Testis (tissue), 2 donors: ENCODE measurements at regions not wholly inside any gene's neighbourhood (a gene's known extent, or its start where the extent isn't known, plus 50 kb on each side); places are given as distances from the start of the nearest gene placed in this dataset.

Experiments used
- DNase-seq: peaks from one replicate; pipeline ENCODE4 v3.0.0-alpha.2; 2019
- H3K27ac ChIP-seq, 2 donors: fragments of 200-600 bp; sonication (generic); one replicate each; pipeline ENCODE4 v1.5.1; 2019
- H3K27me3 ChIP-seq: fragments of 200-600 bp; sonication (generic); one replicate; pipeline ENCODE4 v1.5.1; 2019
- H3K36me3 ChIP-seq: fragments of 200-600 bp; sonication (generic); one replicate; pipeline ENCODE4 v1.5.1; 2017; ENCODE audit warnings: low read depth; ENCODE audit errors: missing control alignments
- H3K4me1 ChIP-seq: fragments of 200-600 bp; sonication (generic); one replicate; pipeline ENCODE4 v1.5.1; 2019
- H3K4me3 ChIP-seq, 2 donors: fragments of 200-600 bp; sonication (generic); one replicate each; pipeline ENCODE4 v1.5.1; 2017 to 2019
- H3K9me3 ChIP-seq: fragments of 200-600 bp; sonication (generic); one replicate; pipeline ENCODE4 v1.5.1; 2017
- CTCF ChIP-seq, 3 experiments: fragments of 450-650 bp in 2 of 3; fragments of 200-600 bp in 1 of 3; sonication (generic) in 1 of 3; IDR thresholded peaks; one replicate each; pipeline ENCODE4 v1.5.1; 2016 to 2019; ENCODE audit warnings: antibody characterized with exemption in 3 of 3, mild to moderate bottlenecking in 2 of 3, moderate library complexity in 1 of 3
- POLR2A ChIP-seq: fragments of 450-650 bp; IDR thresholded peaks from one replicate; pipeline ENCODE4 v1.6.1; 2017; ENCODE audit warnings: antibody characterized with exemption, mild to moderate bottlenecking, moderate library complexity
- WGBS, 2 donors: methylation state at CpG; one replicate each; pipeline ENCODE4 v1.1.5; 2018; 5-methylcytosine and 5-hydroxymethylcytosine counted together
- intact Hi-C: fragments of 100-400 bp; cut with DNase I; formaldehyde crosslinking; loops from one replicate; pipeline ENCODE4 v1.15.1; 2023; ENCODE audit warnings: low total_unique reads

- WGBS, 2 donors = 58 to 69% methylated on average over 1 of the region's 1 CpG
- no peaks in the 10 kb centered on the region for H3K4me1 ChIP-seq
- H3K27me3 ChIP-seq = no peaks in the 10 kb centered on the region
- no peak for TF ChIP-seq POLR2A
- TF ChIP-seq CTCF (IDR thresholded peaks at IDR 0.05) = no peak
- intact Hi-C loops = no loop called here
- no peak overlapping the region for H3K27ac ChIP-seq
- H3K36me3 ChIP-seq = no peaks in the 10 kb centered on the region
- no peak for DNase-seq
- H3K9me3 ChIP-seq = no peaks in the 10 kb centered on the region
- H3K4me3 ChIP-seq = no peak overlapping the region
Observed at GRCh38 chr11:96524475-96524874, 134.7 kb downstream of the JRKL start.

GRCh38 chr11:96530473-96530872 is 140.7 kb downstream of the JRKL start:
- H3K27me3 ChIP-seq = no peaks in the 10 kb centered on the region
- no peak overlapping the region for H3K27ac ChIP-seq
- no peak for DNase-seq
- H3K9me3 ChIP-seq = no peaks in the 10 kb centered on the region
- no peak overlapping the region for H3K4me3 ChIP-seq
- no peaks in the 10 kb centered on the region for H3K36me3 ChIP-seq
- no peaks in the 10 kb centered on the region for H3K4me1 ChIP-seq
- TF ChIP-seq POLR2A (no peak), CTCF (IDR thresholded peaks at IDR 0.05) (no peak)
- 78 to 84% methylated on average over 1 of the region's 1 CpG for WGBS, 2 donors
- intact Hi-C loops = no loop called here

- Histone ChIP-seq H3K27me3 (no peaks in the 10 kb centered on the region), H3K27ac (no peak overlapping the region), H3K36me3 (no peaks in the 10 kb centered on the region), H3K4me3 (no peak overlapping the region), H3K9me3 (no peaks in the 10 kb centered on the region), H3K4me1 (peaks cover 5% of the 10 kb centered on the region)
- TF ChIP-seq CTCF (IDR thresholded peaks at IDR 0.05) (no peak), POLR2A (no peak)
- DNase-seq = no peak
- WGBS, 2 donors = 88 to 89% methylated on average over 4 of the region's 4 CpGs
- intact Hi-C loops = no loop called here
Observed at GRCh38 chr11:96538104-96538503, 148.3 kb downstream of the JRKL start.

- Histone ChIP-seq H3K9me3 (no peaks in the 10 kb centered on the region), H3K27me3 (no peaks in the 10 kb centered on the region), H3K4me3 (no peak overlapping the region), H3K27ac (no peak overlapping the region), H3K36me3 (no peaks in the 10 kb centered on the region), H3K4me1 (peaks cover 5% of the 10 kb centered on the region)
- no peak for DNase-seq
- intact Hi-C loops = no loop called here
- TF ChIP-seq POLR2A = no peak
- no peak for TF ChIP-seq CTCF (IDR thresholded peaks at IDR 0.05)
Observed at GRCh38 chr11:96538622-96539021, 148.8 kb downstream of the JRKL start.

- Histone ChIP-seq H3K4me3 (no peak overlapping the region), H3K4me1 (peaks cover 5% of the 10 kb centered on the region), H3K9me3 (no peaks in the 10 kb centered on the region), H3K36me3 (no peaks in the 10 kb centered on the region), H3K27ac (no peak overlapping the region), H3K27me3 (no peaks in the 10 kb centered on the region)
- DNase-seq = no peak
- TF ChIP-seq POLR2A = no peak
- no peak for TF ChIP-seq CTCF (IDR thresholded peaks at IDR 0.05)
- intact Hi-C loops = no loop called here
- 91 to 92% methylated on average over 1 of the region's 1 CpG for WGBS, 2 donors
Observed at GRCh38 chr11:96540875-96541274, 151.1 kb downstream of the JRKL start.
